HT-29 (cell line): ENCODE measurements at regions not wholly inside any gene's neighbourhood (a gene's known extent, or its start where the extent isn't known, plus 50 kb on each side); places are given as distances from the start of the nearest gene placed in this dataset.
A peak's percentile ranks its signal among the peaks of the same experiment; 100 is the strongest.

ENCODE experiments used
- DNase-seq: peaks from one replicate; pipeline ENCODE4 v3.0.0-alpha.2; 2015; ENCODE audit warnings: low spot score

GRCh38 chr1:88519156-88519555 is 164.9 kb upstream of the PKN2 start:
- DNase-seq = no peak

- DNase-seq = no peak
These were observed 160.1 kb upstream of the PKN2 start for GRCh38 chr1:88523854-88524528.

GRCh38 chr1:88526456-88526855 is 157.6 kb upstream of the PKN2 start:
- DNase-seq = no peak

- DNase-seq = no peak
These were observed 155.3 kb upstream of the PKN2 start for GRCh38 chr1:88528792-88529191.

- no peak for DNase-seq
These were observed 154.5 kb upstream of the PKN2 start for GRCh38 chr1:88529581-88529980.

GRCh38 chr1:88530246-88530645 is 153.8 kb upstream of the PKN2 start:
- no peak for DNase-seq

GRCh38 chr1:88537787-88538186 is 146.3 kb upstream of the PKN2 start:
- DNase-seq = no peak

- DNase-seq = no peak
These were observed 145.7 kb upstream of the PKN2 start for GRCh38 chr1:88538222-88538899.

GRCh38 chr1:88540255-88540654 is 143.8 kb upstream of the PKN2 start:
- no peak for DNase-seq

GRCh38 chr1:88541596-88541995 is 142.5 kb upstream of the PKN2 start:
- DNase-seq = no peak

GRCh38 chr1:88544195-88544594 is 139.9 kb upstream of the PKN2 start:
- no peak for DNase-seq

GRCh38 chr1:88549536-88549935 is 134.5 kb upstream of the PKN2 start:
- DNase-seq = peak; percentile 55

GRCh38 chr1:88552226-88552625 is 131.8 kb upstream of the PKN2 start:
- peak; percentile 39 for DNase-seq

GRCh38 chr1:88557014-88557413 is 127.1 kb upstream of the PKN2 start:
- DNase-seq = no peak

- no peak for DNase-seq
These were observed 123.5 kb upstream of the PKN2 start for GRCh38 chr1:88560621-88561020.

GRCh38 chr1:88562991-88563390 is 121.1 kb upstream of the PKN2 start:
- no peak for DNase-seq

- DNase-seq = no peak
These were observed 117.3 kb upstream of the PKN2 start for GRCh38 chr1:88566615-88567387.

- DNase-seq = no peak
These were observed 112.6 kb upstream of the PKN2 start for GRCh38 chr1:88571506-88571905.

GRCh38 chr1:88579598-88579997 is 104.5 kb upstream of the PKN2 start:
- DNase-seq = no peak

GRCh38 chr1:88581703-88582102 is 102.4 kb upstream of the PKN2 start:
- DNase-seq = no peak

- no peak for DNase-seq
These were observed 90.7 kb upstream of the PKN2 start for GRCh38 chr1:88593358-88593757.

- peak; percentile 78 for DNase-seq
These were observed 88.6 kb upstream of the PKN2 start for GRCh38 chr1:88595355-88596002.
